PC-3 (cell line): ENCODE measurements at regions not wholly inside any gene's neighbourhood (a gene's known extent, or its start where the extent isn't known, plus 50 kb on each side); places are given as distances from the start of the nearest gene placed in this dataset.

Experiments used
- ATAC-seq: fragments of 200-7000 bp; cut with Tn5 transposase; 2 replicates; pipeline ENCODE4 v1.9.1; 2020; ENCODE audit warnings: mild to moderate bottlenecking, moderate library complexity
- BruUV-seq: library from RNA; stranded (reverse); fragments of 400-500 nt; replicated peaks from 2 replicates; lab custom pipeline; 2021; lab: Mats Ljungman, UMichigan
- CTCF ChIA-PET: fragments of 300-600 bp; sonication (Branson Sonifier 250); formaldehyde crosslinking; loops from one replicate; lab custom pipeline; 2022; ENCODE audit warnings: antibody characterized with exemption; lab: Charles Lee
- POLR2A ChIA-PET: fragments of 300-600 bp; sonication (Branson Sonifier 250); formaldehyde crosslinking; loops from one replicate; lab custom pipeline; 2022; ENCODE audit warnings: antibody characterized with exemption; ENCODE audit not compliant: unreplicated experiment; lab: Charles Lee
- DNase-seq: peaks from one replicate; pipeline ENCODE4 v3.0.0-alpha.2; 2015
- H2AFZ ChIP-seq: fragments of 300-600 bp; sonication (generic); 2 replicates; pipeline ENCODE4 v1.6.0; 2016; ENCODE audit warnings: antibody characterized with exemption, low read length
- H3F3A ChIP-seq: fragments of 300-600 bp; sonication (generic); one replicate; pipeline ENCODE4 v1.6.0; 2017; ENCODE audit warnings: antibody characterized with exemption, low read length, control low read depth, mild to moderate bottlenecking; ENCODE audit not compliant: unreplicated experiment
- H3K27ac ChIP-seq: fragments of 300-600 bp; sonication (generic); 2 replicates; pipeline ENCODE4 v1.5.1; 2016; ENCODE audit warnings: mild to moderate bottlenecking, low read length
- H3K27me3 ChIP-seq: fragments of 300-600 bp; sonication (generic); 2 replicates; pipeline ENCODE4 v1.6.1; 2016; ENCODE audit warnings: low read length, mixed read lengths
- H3K36me3 ChIP-seq: fragments of 300-600 bp; sonication (generic); 2 replicates; pipeline ENCODE4 v1.6.1; 2016; ENCODE audit warnings: low read depth, mixed run types, low read length, mixed read lengths
- H3K4me1 ChIP-seq: fragments of 300-600 bp; sonication (generic); 2 replicates; pipeline ENCODE4 v1.5.1; 2016; ENCODE audit warnings: low read length; ENCODE audit not compliant: insufficient read depth
- H3K4me2 ChIP-seq: fragments of 300-600 bp; sonication (generic); 2 replicates; pipeline ENCODE4 v1.6.0; 2016; ENCODE audit warnings: low read length
- H3K4me3 ChIP-seq: fragments of 300-600 bp; sonication (generic); 2 replicates; pipeline ENCODE4 v1.5.1; 2016; ENCODE audit warnings: mild to moderate bottlenecking, low read length, mixed read lengths
- H3K79me2 ChIP-seq: fragments of 300-600 bp; sonication (generic); 2 replicates; pipeline ENCODE4 v1.6.1; 2017; ENCODE audit warnings: low read length, mixed read lengths
- H3K9ac ChIP-seq: fragments of 300-600 bp; sonication (generic); 2 replicates; pipeline ENCODE4 v1.6.0; 2016; ENCODE audit warnings: mild to moderate bottlenecking, low read length
- H3K9me2 ChIP-seq: fragments of 300-600 bp; sonication (generic); replicated peaks from 2 replicates; pipeline ENCODE4 v1.6.1; 2016; ENCODE audit warnings: mixed run types, low read length, mixed read lengths
- H3K9me3 ChIP-seq: fragments of 300-600 bp; sonication (generic); 2 replicates; pipeline ENCODE4 v1.6.1; 2016; ENCODE audit warnings: low read length, mixed read lengths
- H4K20me1 ChIP-seq: fragments of 300-600 bp; sonication (generic); 2 replicates; pipeline ENCODE4 v1.6.1; 2016; ENCODE audit warnings: low read length, mixed read lengths
- CTCF ChIP-seq: fragments of 300-600 bp; sonication (generic); conservative IDR thresholded peaks from 2 replicates; pipeline ENCODE4 v1.5.1; 2017; ENCODE audit warnings: antibody characterized with exemption, low read depth, mild to moderate bottlenecking, low read length
- EZH2 ChIP-seq: fragments of 300-600 bp; sonication (generic); IDR thresholded peaks from one replicate; pipeline ENCODE4 v1.6.1; 2017; ENCODE audit warnings: antibody characterized with exemption, mild to moderate bottlenecking, low read length; ENCODE audit not compliant: unreplicated experiment
- EZH2phosphoT487 ChIP-seq: fragments of 300-600 bp; sonication (generic); IDR thresholded peaks from 2 replicates; pipeline ENCODE4 v1.6.1; 2018; ENCODE audit warnings: mild to moderate bottlenecking, antibody characterized with exemption, low read length, borderline replicate concordance
- intact Hi-C: fragments of 100-400 bp; cut with micrococcal nuclease; formaldehyde crosslinking; loops from 2 replicates; pipeline ENCODE4 v1.9.0; 2023

GRCh38 chr4:42280327-42281095 is 116.8 kb upstream of the SHISA3 start:
- no peak overlapping the region for H3K27ac ChIP-seq
- 0 out of 2 replicates have a peak overlapping the region, but pooled peaks have one; percentile 22 for H3K4me2 ChIP-seq
- peak overlapping the region; percentile 34; the same call in 1 of the 2 replicates for H2AFZ ChIP-seq
- no peaks in the 10 kb centered on the region for H3K9me2 ChIP-seq
- ATAC-seq (no peak; the same call in 1 of the 2 replicates), DNase-seq (peak; percentile 48)
- no peaks in the 10 kb centered on the region for H3K36me3 ChIP-seq
- H3K79me2 ChIP-seq: no peaks in the 10 kb centered on the region
- H3K27me3 ChIP-seq: no peaks in the 10 kb centered on the region
- ChIA-PET POLR2A (no interaction called here), CTCF (no interaction called here)
- no peaks in the 10 kb centered on the region for H3F3A ChIP-seq
- H4K20me1 ChIP-seq: no peaks in the 10 kb centered on the region
- no peak overlapping the region for H3K4me3 ChIP-seq
- intact Hi-C loops: loop anchor here (5.0 kb wide), 1 partner anchor 77 kb away; no protein-coding TSS in a partner anchor
- H3K4me1 ChIP-seq: peaks cover 25% of the 10 kb centered on the region
- no peak overlapping the region for H3K9ac ChIP-seq
- TF ChIP-seq EZH2 (no peak), CTCF (peak; percentile 65), EZH2phosphoT487 (no peak)
- no peaks in the 10 kb centered on the region for H3K9me3 ChIP-seq
- no TSS peak for BruUV-seq

GRCh38 chr4:42281324-42282020 is 115.8 kb upstream of the SHISA3 start:
- BruUV-seq: no TSS peak
- no peaks in the 10 kb centered on the region for H3K9me3 ChIP-seq
- no peak overlapping the region for H3K27ac ChIP-seq
- H3K9ac ChIP-seq: no peak overlapping the region
- TF ChIP-seq CTCF (no peak), EZH2phosphoT487 (no peak), EZH2 (no peak)
- H3K9me2 ChIP-seq: no peaks in the 10 kb centered on the region
- H3F3A ChIP-seq: no peaks in the 10 kb centered on the region
- ChIA-PET CTCF (interaction anchor here (0.6 to 1.3 kb wide), 4 partner anchors 37 to 583 kb away, joined by 3 to 5 read pairs (median 4); no protein-coding TSS in a partner anchor), POLR2A (no interaction called here)
- peak overlapping the region; percentile 10; the same call in 1 of the 2 replicates for H3K4me3 ChIP-seq
- H4K20me1 ChIP-seq: no peaks in the 10 kb centered on the region
- peaks cover 25% of the 10 kb centered on the region for H3K4me1 ChIP-seq
- peak; percentile 10 for ATAC-seq
- H3K36me3 ChIP-seq: no peaks in the 10 kb centered on the region
- no peaks in the 10 kb centered on the region for H3K79me2 ChIP-seq
- no peak for DNase-seq
- H3K4me2 ChIP-seq: peak overlapping the region; percentile 66
- intact Hi-C loops: loop anchor here (1.0 to 5.0 kb wide), 5 partner anchors 21 to 239 kb away; no protein-coding TSS in a partner anchor
- no peaks in the 10 kb centered on the region for H3K27me3 ChIP-seq
- H2AFZ ChIP-seq: peak overlapping the region; percentile 66
